HK-2 (cell line): ENCODE measurements at regions not wholly inside any gene's neighbourhood (a gene's known extent, or its start where the extent isn't known, plus 50 kb on each side); places are given as distances from the start of the nearest gene placed in this dataset.

Experiments
- DNase-seq: peaks from one replicate; pipeline ENCODE4 v3.0.0-alpha.2; 2018; ENCODE audit not compliant: unreplicated experiment

GRCh38 chr12:91542067-91542466 lies 359.4 kb upstream of the DCN start:
- DNase-seq, result no peak

DNA sequence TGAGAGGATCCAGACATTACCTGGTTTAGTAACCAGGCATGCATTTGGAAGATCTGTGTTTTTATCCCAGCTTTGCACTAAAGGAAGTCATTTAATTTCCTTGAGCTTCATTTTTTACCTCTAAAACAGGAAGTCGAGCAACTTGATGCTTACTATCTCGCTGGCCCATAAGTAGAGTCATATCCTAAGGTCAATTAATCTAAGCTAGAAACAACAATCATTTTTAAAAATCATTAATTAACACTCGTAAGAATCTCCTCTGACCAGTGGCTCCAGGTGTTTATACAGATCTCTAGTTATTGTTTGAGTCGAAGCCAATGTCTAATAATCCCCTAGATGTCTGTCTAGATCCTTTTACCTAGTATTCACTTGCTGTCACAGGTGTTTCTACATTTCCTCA lies 355.8 kb upstream of the DCN start:
- DNase-seq, result no peak

DNA sequence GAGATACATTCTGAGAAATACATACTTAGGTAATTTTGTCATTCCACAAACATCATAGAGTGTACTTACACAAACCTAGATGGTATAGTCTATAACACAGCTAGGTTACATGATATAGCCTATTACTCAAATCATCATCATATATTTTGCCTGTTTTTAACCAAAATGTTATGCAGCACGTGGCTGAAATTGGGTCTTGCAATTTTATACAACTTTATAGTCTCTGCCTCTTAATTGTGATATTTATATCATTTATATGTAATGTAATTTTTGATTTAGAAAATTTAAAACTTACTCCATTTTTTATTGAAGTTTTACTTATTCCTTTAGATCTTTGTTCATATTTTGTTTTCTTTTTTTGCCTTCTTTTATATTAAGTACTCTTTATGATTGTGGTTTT lies 350.7 kb upstream of the DCN start:
- DNase-seq, result no peak

GRCh38 chr12:91529829-91530228 lies 347.2 kb upstream of the DCN start:
- DNase-seq, result no peak

GRCh38 chr12:91523831-91524230 lies 341.2 kb upstream of the DCN start:
- no peak for DNase-seq

DNA sequence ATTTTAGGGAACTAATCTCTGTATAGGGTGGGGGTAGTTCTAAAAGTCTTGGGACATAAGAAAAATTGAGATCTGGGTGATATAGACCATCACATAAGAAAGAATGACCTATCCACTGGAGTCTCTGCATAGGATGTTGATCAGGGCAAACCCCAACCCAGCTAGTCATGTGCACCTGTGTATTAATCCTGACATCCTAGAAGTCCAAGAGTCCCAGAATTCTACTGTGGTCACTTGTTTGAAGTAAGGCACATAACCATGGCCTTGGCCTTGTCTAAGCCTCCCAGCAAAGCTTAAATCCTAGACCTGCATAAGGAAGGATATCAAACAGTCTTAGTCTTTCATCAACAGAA lies 334.1 kb upstream of the DCN start:
- DNase-seq, result no peak

DNA sequence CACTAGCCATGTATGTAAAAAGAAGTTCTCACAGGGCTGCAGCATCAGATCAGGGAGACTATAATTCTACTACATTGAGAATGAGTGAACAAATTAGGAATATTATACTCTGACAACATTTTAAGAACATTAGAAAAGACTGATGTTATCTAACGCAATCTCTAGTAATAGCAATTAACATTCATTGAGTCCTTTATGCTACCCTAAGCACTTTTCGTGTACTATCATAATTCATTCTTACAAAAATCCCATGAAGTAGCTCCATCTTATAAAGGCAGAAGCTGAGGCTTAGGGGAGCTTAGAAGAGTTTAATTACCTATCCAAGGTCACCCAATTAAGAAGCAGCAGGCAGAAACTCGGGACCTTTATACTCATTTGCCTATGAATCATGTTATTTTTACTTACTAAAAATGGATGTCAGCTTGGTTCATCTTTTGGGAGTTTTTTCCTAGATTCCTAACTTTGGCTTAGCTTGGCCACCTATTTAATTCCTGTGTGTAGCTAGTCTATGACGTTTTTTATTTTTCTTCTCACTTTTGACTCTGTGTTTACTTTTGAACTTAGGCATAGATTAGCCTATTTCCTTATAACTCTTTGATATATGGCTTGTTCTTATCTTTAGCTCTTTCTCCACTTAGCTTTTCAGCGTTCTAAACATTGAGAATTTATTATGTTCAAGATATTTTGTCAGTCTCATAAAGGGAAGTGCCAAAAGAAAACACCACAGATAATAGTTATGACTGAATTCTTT lies 333.5 kb upstream of the DCN start:
- no peak for DNase-seq

DNA sequence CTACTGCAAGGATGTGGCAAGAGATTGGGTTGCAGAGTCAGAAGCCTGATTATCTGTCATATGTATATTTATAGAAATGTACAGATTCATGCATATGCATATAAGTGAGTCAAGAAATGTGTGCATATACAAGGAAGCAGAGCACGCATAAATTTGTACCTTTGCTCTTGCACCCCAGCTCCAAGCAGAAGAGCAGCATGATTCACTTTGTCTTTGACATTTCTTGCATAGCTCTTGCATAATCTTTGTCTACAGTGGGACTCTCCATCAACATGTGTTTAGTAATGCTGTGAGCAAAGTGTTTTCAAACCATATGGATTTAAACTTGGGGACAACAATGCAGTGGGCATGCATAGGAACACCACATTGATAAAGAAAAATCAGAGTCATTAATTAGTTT lies 330.7 kb upstream of the DCN start:
- no peak for DNase-seq

DNA sequence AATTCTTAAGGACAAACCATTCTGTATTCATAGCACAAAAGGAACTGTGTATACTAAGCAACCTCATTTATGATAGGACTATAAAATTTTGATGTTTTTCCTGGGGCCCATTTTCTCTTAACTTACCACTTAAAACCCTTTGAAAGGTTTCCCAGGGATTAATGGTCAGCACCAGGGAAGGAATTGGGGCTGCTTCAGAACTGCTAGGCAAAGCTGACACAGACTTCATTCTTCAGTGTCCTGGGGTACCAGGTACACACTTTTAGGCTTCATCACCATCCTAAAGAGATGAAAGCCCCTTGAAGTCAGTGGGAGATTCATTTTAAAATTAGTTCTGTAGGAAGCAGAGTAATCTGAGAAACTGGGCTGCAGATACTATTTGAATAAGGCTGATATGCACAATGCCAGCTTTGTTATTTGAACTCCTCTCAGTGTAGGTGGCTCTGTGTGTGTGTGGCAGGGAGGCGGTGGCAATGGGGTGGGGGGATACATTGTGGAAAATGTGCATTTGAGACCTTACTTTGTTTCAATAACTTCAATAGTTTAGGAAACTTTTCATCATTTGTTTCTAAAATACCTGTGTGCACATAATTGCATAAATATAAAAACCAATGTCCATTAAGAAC lies 329.3 kb upstream of the DCN start:
- DNase-seq, result no peak

- no peak for DNase-seq
These were observed 325.1 kb upstream of the DCN start for GRCh38 chr12:91507754-91508153.

- no peak for DNase-seq
These were observed 323.8 kb upstream of the DCN start for GRCh38 chr12:91506452-91506851.

GRCh38 chr12:91505006-91505405 lies 322.4 kb upstream of the DCN start:
- no peak for DNase-seq

DNA sequence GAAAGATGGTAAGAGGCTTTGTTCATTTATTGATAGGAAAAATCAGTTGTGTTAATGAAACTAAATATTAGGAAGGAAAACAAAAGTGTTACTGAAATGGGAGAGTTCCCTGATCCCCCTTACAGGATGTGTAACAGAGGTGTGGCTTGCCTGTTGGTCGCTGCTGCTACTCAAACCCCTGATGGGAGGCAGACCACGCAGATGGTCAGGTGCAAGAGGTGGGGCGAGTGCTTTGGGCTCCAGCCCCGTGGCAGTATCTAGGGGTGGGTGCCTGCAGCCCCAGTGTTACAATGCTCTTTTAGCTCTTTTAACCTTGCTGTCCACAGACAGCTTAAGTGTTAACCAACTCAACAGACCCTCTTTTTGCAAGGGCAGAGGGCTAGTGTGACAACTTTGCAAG lies 319.6 kb upstream of the DCN start:
- no peak for DNase-seq

DNA sequence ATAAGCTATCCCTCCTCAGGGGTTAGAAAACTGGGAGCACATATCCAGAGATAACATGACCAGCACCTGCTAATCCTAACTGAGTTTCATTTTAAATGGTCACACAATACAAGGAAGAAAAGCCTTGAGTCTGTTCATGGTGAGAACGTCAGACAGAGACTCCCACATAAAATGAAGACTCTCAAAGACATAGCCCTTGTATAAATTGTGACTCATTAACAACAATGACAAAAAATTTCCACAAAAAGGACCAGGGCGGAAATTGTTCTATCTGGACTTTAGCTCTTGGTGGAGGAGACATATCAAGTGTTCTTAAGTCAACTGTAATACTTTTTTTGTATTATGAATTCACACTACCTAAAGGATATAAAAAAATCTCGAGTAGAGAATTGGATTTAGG lies 313.7 kb upstream of the DCN start:
- no peak for DNase-seq

DNA sequence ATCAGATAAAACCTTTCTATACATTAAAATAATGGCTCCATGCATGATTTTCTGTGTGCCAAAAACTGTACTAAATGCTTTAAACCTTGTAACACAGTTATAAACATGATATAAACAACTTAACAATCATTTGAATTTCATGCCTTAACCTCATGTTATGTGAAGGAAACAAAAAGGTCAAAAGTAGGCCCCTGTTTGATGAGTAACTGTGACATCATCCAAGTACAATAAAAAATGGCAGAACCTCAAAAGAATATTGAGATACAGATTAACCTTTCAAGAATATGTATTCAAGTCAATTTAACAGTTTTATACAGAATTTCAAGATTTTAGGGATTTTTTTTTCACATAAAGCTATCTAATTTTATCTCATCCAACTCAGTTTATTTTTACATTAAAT lies 310.7 kb upstream of the DCN start:
- no peak for DNase-seq

GRCh38 chr12:91492648-91493047 lies 310.0 kb upstream of the DCN start:
- no peak for DNase-seq

DNA sequence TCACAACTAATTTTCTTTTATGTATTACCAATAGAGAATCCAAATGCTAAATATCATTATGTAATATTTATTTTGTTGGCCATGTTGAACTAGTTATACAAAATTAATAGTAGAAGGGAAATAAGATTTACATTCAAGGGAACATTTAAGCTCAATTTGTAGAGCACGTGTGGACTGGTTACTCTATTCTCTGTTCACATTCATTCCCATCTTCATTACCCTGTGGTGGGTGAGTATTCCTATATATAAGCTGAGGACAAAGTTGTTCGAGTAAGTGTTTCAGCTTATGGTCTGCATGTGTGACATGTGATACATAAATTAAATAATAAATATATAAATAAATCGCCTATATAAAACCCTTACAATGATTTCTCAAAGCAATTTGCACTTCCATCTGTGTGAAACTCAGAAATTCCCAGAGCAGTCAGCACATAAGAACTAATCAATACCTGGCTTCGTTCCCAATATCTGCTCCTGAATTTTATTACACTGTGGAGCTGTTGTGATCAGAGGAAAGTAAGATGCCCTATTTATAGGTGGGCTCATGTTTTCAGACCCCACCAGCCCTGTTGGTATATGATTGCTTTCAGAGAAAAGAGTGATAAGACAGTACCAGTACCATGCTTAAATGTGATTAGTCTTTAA lies 308.2 kb upstream of the DCN start:
- DNase-seq, result no peak

DNA sequence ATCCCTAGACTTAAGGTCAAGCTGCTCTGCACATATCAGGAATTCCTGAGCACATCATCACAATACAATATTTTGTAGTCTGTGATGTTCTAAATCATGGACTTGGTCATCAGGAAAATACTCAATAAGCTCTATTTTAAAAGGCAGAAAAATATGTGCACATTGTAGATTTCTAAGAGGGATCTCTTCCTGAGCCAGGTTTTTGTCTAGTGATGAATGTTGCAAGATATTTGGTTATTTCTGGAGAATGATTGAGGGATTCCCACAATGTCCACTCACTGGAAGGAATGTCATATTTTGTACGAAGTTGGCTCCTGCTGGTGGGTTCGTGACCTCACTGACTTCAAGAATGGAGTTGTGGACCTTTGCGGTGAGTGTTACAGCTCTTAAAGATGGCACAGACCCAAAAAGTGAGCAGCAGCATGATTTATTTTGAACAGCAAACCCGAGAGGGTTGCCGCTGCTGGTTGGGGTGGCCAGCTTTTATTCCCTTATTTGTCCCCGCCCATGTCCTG lies 300.9 kb upstream of the DCN start:
- no peak for DNase-seq

DNA sequence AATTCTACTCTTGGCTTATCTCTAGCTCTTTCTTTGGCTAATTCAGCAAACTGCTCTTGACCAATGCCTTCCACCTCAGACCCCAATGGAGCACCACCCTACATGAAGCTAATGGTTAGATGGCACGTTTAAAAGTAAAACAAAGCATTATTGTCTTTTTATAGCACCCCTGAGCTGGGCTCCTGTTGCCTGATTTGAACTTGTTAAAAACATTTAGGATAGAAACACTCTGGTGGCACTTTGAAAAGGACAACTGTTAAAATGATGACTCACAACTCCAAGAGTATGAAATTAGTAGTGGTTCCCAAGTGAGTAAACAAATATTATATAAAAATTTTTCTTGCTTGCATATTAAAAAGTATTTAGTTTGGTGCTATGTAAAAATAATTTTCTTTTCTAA lies 299.6 kb upstream of the DCN start:
- no peak for DNase-seq

DNA sequence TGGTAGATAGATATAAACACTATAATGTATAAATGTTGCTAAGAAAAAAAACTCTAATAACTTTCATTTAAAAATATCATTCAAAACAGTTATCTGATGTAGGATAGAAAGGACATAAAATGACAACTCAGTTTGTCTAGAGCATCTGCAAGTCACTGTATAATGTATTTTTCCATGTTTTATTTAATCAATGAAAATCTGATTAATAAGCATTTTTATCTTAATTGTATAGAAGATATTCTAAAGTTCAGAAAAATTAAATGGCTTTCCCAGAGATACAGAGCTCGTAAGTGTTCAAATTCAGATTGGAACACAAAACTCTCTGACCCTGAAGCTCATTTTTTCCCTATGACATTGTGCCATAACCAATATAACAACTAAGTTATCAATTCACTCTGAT lies 295.9 kb upstream of the DCN start:
- DNase-seq, result no peak

GRCh38 chr12:91467686-91468085 lies 285.1 kb upstream of the DCN start:
- no peak for DNase-seq

DNA sequence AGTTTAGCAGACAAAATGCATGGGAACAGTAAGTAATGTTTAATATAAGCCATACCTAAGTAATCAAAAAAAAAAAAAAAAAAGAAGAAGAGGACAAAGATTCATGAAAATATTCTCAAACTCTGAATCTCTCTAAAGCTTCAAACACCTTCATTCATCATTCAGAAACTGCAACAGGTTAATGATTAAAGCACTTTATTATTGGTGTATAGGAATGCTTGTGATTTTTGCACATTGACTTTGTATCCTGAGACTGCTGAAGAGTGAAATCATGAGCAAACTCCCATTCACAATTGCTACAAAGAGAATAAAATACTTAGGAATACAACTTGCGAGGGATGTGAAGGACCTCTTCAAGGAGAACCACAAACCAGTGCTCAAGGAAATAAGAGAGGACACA lies 278.4 kb upstream of the DCN start:
- DNase-seq, result no peak

GRCh38 chr12:91460469-91460868 lies 277.9 kb upstream of the DCN start:
- DNase-seq, result no peak
